ENCODE measurements at regions not wholly inside any gene's neighbourhood (a gene's known extent, or its start where the extent isn't known, plus 50 kb on each side); places are given as distances from the start of the nearest gene placed in this dataset.

DNA sequence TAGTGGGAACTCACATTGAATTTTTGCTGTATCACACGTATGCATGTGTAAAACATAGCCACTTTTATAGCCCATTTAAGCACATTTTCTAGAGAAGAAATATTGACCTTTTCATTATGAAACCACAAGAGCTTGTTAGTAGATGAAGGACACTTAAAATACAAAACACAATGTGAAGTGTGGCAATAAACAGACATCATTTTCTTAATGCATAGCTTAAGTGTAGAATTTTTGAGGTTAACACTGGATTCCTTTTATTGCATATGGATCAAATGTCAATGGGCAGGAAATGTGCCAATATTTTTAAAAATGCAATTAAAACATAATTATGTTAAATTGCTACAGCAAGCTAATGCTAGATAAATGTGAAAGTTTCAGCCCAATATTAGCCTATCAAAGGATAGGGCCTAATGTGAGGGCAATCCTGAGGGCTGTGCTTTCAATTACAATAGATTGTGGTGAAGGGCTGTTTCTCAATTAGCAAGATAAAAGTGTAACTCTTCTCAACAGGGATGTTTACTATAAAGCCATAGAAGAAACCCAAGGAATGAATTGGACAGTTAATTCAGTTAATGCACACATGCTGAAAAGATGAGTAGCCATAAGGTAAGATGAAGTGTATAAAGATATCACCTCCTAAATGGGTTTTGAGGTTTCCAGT is 489.0 kb upstream of the CDIN1 start:
- Histone ChIP-seq H3F3A (ENCODE audit: insufficient read depth, low read length, poor library complexity, severe bottlenecking) (no peaks in the 10 kb centered on the region), H3K27ac (ENCODE audit: low read length) (no peak overlapping the region), H3K9ac (ENCODE audit: low read length) (no peak overlapping the region), H3K36me3 (ENCODE audit: insufficient read depth, low read length) (no peaks in the 10 kb centered on the region), H4K20me1 (ENCODE audit: insufficient read depth) (no peaks in the 10 kb centered on the region), H3K4me3 (ENCODE audit: low read length) (no peak overlapping the region), H3K9me2 (ENCODE audit: insufficient read depth, low read length) (no peaks in the 10 kb centered on the region), H2AFZ (ENCODE audit: low read depth, low read length) (no peak overlapping the region), H3K9me3 (ENCODE audit: low read length) (no peaks in the 10 kb centered on the region), H3K27me3 (ENCODE audit: insufficient read depth, low read depth, low read length) (no peaks in the 10 kb centered on the region), H3K4me2 (ENCODE audit: low read length) (no peak overlapping the region), H3K79me2 (replicated peaks; ENCODE audit: insufficient read depth, low read length) (no peaks in the 10 kb centered on the region)
- TF ChIP-seq TAF1 (IDR thresholded peaks at IDR 0.05; ENCODE audit: low read depth): no peak
- no peak for TF ChIP-seq SMC3 (conservative IDR thresholded peaks at IDR 0.05; ENCODE audit: poor library complexity)
- TF ChIP-seq, protein P1, sequence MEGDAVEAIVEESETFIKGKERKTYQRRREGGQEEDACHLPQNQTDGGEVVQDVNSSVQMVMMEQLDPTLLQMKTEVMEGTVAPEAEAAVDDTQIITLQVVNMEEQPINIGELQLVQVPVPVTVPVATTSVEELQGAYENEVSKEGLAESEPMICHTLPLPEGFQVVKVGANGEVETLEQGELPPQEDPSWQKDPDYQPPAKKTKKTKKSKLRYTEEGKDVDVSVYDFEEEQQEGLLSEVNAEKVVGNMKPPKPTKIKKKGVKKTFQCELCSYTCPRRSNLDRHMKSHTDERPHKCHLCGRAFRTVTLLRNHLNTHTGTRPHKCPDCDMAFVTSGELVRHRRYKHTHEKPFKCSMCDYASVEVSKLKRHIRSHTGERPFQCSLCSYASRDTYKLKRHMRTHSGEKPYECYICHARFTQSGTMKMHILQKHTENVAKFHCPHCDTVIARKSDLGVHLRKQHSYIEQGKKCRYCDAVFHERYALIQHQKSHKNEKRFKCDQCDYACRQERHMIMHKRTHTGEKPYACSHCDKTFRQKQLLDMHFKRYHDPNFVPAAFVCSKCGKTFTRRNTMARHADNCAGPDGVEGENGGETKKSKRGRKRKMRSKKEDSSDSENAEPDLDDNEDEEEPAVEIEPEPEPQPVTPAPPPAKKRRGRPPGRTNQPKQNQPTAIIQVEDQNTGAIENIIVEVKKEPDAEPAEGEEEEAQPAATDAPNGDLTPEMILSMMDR (IDR thresholded peaks at IDR 0.05; ENCODE audit: poor library complexity, severe bottlenecking): no peak
- TF ChIP-seq, protein P2, sequence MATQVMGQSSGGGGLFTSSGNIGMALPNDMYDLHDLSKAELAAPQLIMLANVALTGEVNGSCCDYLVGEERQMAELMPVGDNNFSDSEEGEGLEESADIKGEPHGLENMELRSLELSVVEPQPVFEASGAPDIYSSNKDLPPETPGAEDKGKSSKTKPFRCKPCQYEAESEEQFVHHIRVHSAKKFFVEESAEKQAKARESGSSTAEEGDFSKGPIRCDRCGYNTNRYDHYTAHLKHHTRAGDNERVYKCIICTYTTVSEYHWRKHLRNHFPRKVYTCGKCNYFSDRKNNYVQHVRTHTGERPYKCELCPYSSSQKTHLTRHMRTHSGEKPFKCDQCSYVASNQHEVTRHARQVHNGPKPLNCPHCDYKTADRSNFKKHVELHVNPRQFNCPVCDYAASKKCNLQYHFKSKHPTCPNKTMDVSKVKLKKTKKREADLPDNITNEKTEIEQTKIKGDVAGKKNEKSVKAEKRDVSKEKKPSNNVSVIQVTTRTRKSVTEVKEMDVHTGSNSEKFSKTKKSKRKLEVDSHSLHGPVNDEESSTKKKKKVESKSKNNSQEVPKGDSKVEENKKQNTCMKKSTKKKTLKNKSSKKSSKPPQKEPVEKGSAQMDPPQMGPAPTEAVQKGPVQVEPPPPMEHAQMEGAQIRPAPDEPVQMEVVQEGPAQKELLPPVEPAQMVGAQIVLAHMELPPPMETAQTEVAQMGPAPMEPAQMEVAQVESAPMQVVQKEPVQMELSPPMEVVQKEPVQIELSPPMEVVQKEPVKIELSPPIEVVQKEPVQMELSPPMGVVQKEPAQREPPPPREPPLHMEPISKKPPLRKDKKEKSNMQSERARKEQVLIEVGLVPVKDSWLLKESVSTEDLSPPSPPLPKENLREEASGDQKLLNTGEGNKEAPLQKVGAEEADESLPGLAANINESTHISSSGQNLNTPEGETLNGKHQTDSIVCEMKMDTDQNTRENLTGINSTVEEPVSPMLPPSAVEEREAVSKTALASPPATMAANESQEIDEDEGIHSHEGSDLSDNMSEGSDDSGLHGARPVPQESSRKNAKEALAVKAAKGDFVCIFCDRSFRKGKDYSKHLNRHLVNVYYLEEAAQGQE (IDR thresholded peaks at IDR 0.05; ENCODE audit: borderline replicate concordance): no peak
- TF ChIP-seq MXI1 (conservative IDR thresholded peaks at IDR 0.05; ENCODE audit: poor library complexity, severe bottlenecking): no peak
- no peak for TF ChIP-seq EP300 (conservative IDR thresholded peaks at IDR 0.05; ENCODE audit: poor library complexity, severe bottlenecking)
- no peak for TF ChIP-seq RAD21 (conservative IDR thresholded peaks at IDR 0.05)
- no peak for TF ChIP-seq POLR2AphosphoS5 (IDR thresholded peaks at IDR 0.05)
- no peak for TF ChIP-seq EZH2 (IDR thresholded peaks at IDR 0.05; ENCODE audit: borderline replicate concordance, insufficient read depth, low read length, poor library complexity, severe bottlenecking)

DNA sequence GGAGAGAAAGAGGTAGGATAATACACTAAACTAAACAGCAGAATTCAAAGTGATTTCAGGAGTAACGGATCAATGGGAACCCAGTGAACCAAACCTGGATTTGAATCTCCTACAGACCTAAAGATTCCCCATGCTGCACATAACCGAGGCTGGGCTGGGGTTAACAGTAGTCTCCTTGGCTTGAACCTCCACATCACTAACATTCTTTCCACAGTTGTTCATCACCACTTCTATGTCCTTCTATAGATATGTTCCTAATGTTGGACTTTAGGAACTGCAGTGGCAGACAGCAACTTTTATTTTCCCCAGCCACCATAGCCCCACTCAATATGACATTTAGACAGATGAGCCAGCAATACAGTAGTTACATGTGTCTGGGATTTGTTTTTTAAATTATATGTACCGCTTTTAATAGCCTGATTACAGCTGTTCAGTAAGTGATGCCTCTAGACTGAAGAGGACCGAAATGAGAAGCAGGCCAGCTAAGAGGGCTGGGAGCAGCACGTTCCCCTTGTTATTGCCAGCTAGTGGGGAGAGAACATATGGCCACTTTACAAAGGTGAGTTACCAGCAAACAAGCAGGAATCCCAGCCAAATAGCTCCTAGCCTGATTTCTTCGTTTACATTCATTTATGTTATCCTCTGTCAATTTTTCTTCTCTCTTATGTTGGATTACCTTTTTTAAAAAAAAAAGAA is 472.6 kb upstream of the CDIN1 start:
- no peak for TF ChIP-seq SMC3 (conservative IDR thresholded peaks at IDR 0.05; ENCODE audit: poor library complexity)
- TF ChIP-seq RAD21 (conservative IDR thresholded peaks at IDR 0.05): no peak
- TF ChIP-seq TAF1 (IDR thresholded peaks at IDR 0.05; ENCODE audit: low read depth): no peak
- TF ChIP-seq, protein P2 (IDR thresholded peaks at IDR 0.05; ENCODE audit: borderline replicate concordance): no peak
- TF ChIP-seq POLR2AphosphoS5 (IDR thresholded peaks at IDR 0.05): no peak
- TF ChIP-seq MXI1 (conservative IDR thresholded peaks at IDR 0.05; ENCODE audit: poor library complexity, severe bottlenecking): no peak
- TF ChIP-seq, protein P1 (IDR thresholded peaks at IDR 0.05; ENCODE audit: poor library complexity, severe bottlenecking): no peak
- TF ChIP-seq EP300 (conservative IDR thresholded peaks at IDR 0.05; ENCODE audit: poor library complexity, severe bottlenecking): no peak
- no peak for TF ChIP-seq EZH2 (IDR thresholded peaks at IDR 0.05; ENCODE audit: borderline replicate concordance, insufficient read depth, low read length, poor library complexity, severe bottlenecking)
- Histone ChIP-seq H3K79me2 (replicated peaks; ENCODE audit: insufficient read depth, low read length) (no peaks in the 10 kb centered on the region), H3K4me2 (ENCODE audit: low read length) (no peak overlapping the region), H3K9ac (ENCODE audit: low read length) (no peak overlapping the region), H2AFZ (ENCODE audit: low read depth, low read length) (no peak overlapping the region), H3K27me3 (ENCODE audit: insufficient read depth, low read depth, low read length) (no peaks in the 10 kb centered on the region), H3F3A (ENCODE audit: insufficient read depth, low read length, poor library complexity, severe bottlenecking) (no peaks in the 10 kb centered on the region), H4K20me1 (ENCODE audit: insufficient read depth) (no peaks in the 10 kb centered on the region), H3K4me3 (ENCODE audit: low read length) (no peak overlapping the region), H3K36me3 (ENCODE audit: insufficient read depth, low read length) (no peaks in the 10 kb centered on the region), H3K9me3 (ENCODE audit: low read length) (no peaks in the 10 kb centered on the region), H3K9me2 (ENCODE audit: insufficient read depth, low read length) (no peaks in the 10 kb centered on the region), H3K27ac (ENCODE audit: low read length) (no peak overlapping the region)

All from neural cell (in vitro differentiated cells).